Astrocyte (in vitro differentiated cells and primary cell): ENCODE measurements at regions not wholly inside any gene's neighbourhood (a gene's known extent, or its start where the extent isn't known, plus 50 kb on each side); places are given as distances from the start of the nearest gene placed in this dataset.

Experiments
- DNase-seq: peaks from one replicate; pipeline ENCODE4 v3.0.0-alpha.2; 2010; ENCODE audit warnings: low read depth
- FAIRE-seq: peaks from 2 replicates; lab custom pipeline; 2011; peaks lifted over from hg19 to GRCh38; lab: Jason Lieb, UNC
- H2AFZ ChIP-seq: 2 replicates; pipeline ENCODE4 v1.6.0; 2012; ENCODE audit warnings: low read depth, low read length, inconsistent platforms
- H3K27ac ChIP-seq: 2 replicates; pipeline ENCODE4 v1.5.1; 2011; ENCODE audit warnings: low read depth, low read length, inconsistent platforms
- H3K27me3 ChIP-seq: 2 replicates; pipeline ENCODE4 v1.6.0; 2011; ENCODE audit warnings: low read length, inconsistent platforms; ENCODE audit not compliant: insufficient read depth
- H3K36me3 ChIP-seq: 2 replicates; pipeline ENCODE4 v1.5.1; 2011; ENCODE audit warnings: low read length, inconsistent platforms; ENCODE audit not compliant: insufficient read depth
- H3K4me1 ChIP-seq: 2 replicates; pipeline ENCODE4 v1.5.1; 2011; ENCODE audit warnings: low read length, inconsistent platforms; ENCODE audit not compliant: insufficient read depth
- H3K4me2 ChIP-seq: 2 replicates; pipeline ENCODE4 v1.6.0; 2012; ENCODE audit warnings: low read length, inconsistent platforms
- H3K4me3 ChIP-seq: 2 replicates; pipeline ENCODE4 v1.5.1; 2011; ENCODE audit warnings: low read depth, mild to moderate bottlenecking, low read length, inconsistent platforms; ENCODE audit not compliant: insufficient read depth
- H3K79me2 ChIP-seq: 2 replicates; pipeline ENCODE4 v1.6.0; 2012; ENCODE audit warnings: mild to moderate bottlenecking, low read length, inconsistent platforms; ENCODE audit not compliant: insufficient read depth
- H3K9ac ChIP-seq: 2 replicates; pipeline ENCODE4 v1.6.0; 2012; ENCODE audit warnings: mild to moderate bottlenecking, low read length, inconsistent platforms
- H3K9me3 ChIP-seq: 2 replicates; pipeline ENCODE4 v1.5.1; 2012; ENCODE audit warnings: low read depth, mild to moderate bottlenecking, low read length, inconsistent platforms; ENCODE audit not compliant: insufficient read depth
- H4K20me1 ChIP-seq: 2 replicates; pipeline ENCODE4 v1.6.0; 2012; ENCODE audit warnings: low read length, inconsistent platforms; ENCODE audit not compliant: insufficient read depth
- H3K27ac Mint-ChIP-seq: one replicate; pipeline ENCODE4 v1.8.0; 2021; ENCODE audit warnings: mild to moderate bottlenecking, mixed read lengths; ENCODE audit not compliant: unreplicated experiment
- H3K27me3 Mint-ChIP-seq: one replicate; pipeline ENCODE4 v1.8.0; 2021; ENCODE audit warnings: low read depth, mixed read lengths; ENCODE audit not compliant: unreplicated experiment
- H3K36me3 Mint-ChIP-seq: one replicate; pipeline ENCODE4 v1.8.0; 2021; ENCODE audit warnings: low read depth, mixed read lengths; ENCODE audit not compliant: unreplicated experiment
- H3K4me1 Mint-ChIP-seq: one replicate; pipeline ENCODE4 v1.8.0; 2021; ENCODE audit warnings: low read depth, mixed read lengths; ENCODE audit not compliant: unreplicated experiment
- H3K4me3 Mint-ChIP-seq: one replicate; pipeline ENCODE4 v1.8.0; 2021; ENCODE audit warnings: mild to moderate bottlenecking, moderate library complexity, mixed read lengths; ENCODE audit not compliant: unreplicated experiment
- H3K9me3 Mint-ChIP-seq: one replicate; pipeline ENCODE4 v1.8.0; 2021; ENCODE audit warnings: mild to moderate bottlenecking, mixed read lengths; ENCODE audit not compliant: unreplicated experiment
- CTCF ChIP-seq: IDR thresholded peaks from 2 replicates; pipeline ENCODE4 v1.5.1; 2011; ENCODE audit warnings: low read depth, mild to moderate bottlenecking, inconsistent platforms, low read length, moderate library complexity; ENCODE audit not compliant: insufficient read depth
- EZH2 ChIP-seq: IDR thresholded peaks from 2 replicates; pipeline ENCODE4 v1.6.1; 2012; ENCODE audit warnings: mild to moderate bottlenecking, low read length, inconsistent platforms; ENCODE audit not compliant: insufficient read depth

- no peak overlapping the region for H3K27ac ChIP-seq
- no peak overlapping the region for H3K4me2 ChIP-seq
- Mint-ChIP-seq H3K27ac (no peak overlapping the region), H3K9me3 (no peaks in the 10 kb centered on the region), H3K36me3 (no peaks in the 10 kb centered on the region), H3K27me3 (peaks cover 24% of the 10 kb centered on the region), H3K4me3 (no peak overlapping the region), H3K4me1 (peaks cover 2% of the 10 kb centered on the region)
- H3K36me3 ChIP-seq = no peaks in the 10 kb centered on the region
- no peaks in the 10 kb centered on the region for H3K9me3 ChIP-seq
- H3K4me3 ChIP-seq = no peak overlapping the region
- H2AFZ ChIP-seq = no peak overlapping the region
- no peaks in the 10 kb centered on the region for H3K4me1 ChIP-seq
- H3K79me2 ChIP-seq = no peaks in the 10 kb centered on the region
- DNase-seq (no peak), FAIRE-seq (no peak)
- H3K9ac ChIP-seq = no peak overlapping the region
- H4K20me1 ChIP-seq = no peaks in the 10 kb centered on the region
- TF ChIP-seq EZH2 = no peak
- no peak for TF ChIP-seq CTCF
- H3K27me3 ChIP-seq = peaks cover 5% of the 10 kb centered on the region
Measured at GRCh38 chr10:47071891-47072290, 160.7 kb downstream of the PTPN20 start.

- H3K79me2 ChIP-seq = no peaks in the 10 kb centered on the region
- no peak overlapping the region for H2AFZ ChIP-seq
- Mint-ChIP-seq H3K9me3 (no peaks in the 10 kb centered on the region), H3K4me1 (peaks cover 8% of the 10 kb centered on the region), H3K4me3 (no peak overlapping the region), H3K27ac (no peak overlapping the region), H3K27me3 (peaks cover 24% of the 10 kb centered on the region), H3K36me3 (no peaks in the 10 kb centered on the region)
- TF ChIP-seq CTCF (no peak), EZH2 (no peak)
- no peak overlapping the region for H3K4me2 ChIP-seq
- DNase-seq (no peak), FAIRE-seq (no peak)
- no peak overlapping the region for H3K27ac ChIP-seq
- H3K27me3 ChIP-seq = peaks cover 5% of the 10 kb centered on the region
- H4K20me1 ChIP-seq = no peaks in the 10 kb centered on the region
- H3K9ac ChIP-seq = no peak overlapping the region
- H3K36me3 ChIP-seq = no peaks in the 10 kb centered on the region
- H3K4me1 ChIP-seq = peaks cover 3% of the 10 kb centered on the region
- no peaks in the 10 kb centered on the region for H3K9me3 ChIP-seq
- no peak overlapping the region for H3K4me3 ChIP-seq
Measured at GRCh38 chr10:47073967-47074366, 162.7 kb downstream of the PTPN20 start.

GRCh38 chr10:47076949-47077361 lies 165.7 kb downstream of the PTPN20 start:
- H3K9ac ChIP-seq = no peak overlapping the region
- no peaks in the 10 kb centered on the region for H3K79me2 ChIP-seq
- H3K4me3 Mint-ChIP-seq = no peak overlapping the region
- no peak for FAIRE-seq
- no peak overlapping the region for H2AFZ ChIP-seq
- H3K27me3 ChIP-seq = peaks cover 4% of the 10 kb centered on the region
- H3K4me3 ChIP-seq = no peak overlapping the region
- H3K27me3 Mint-ChIP-seq = peaks cover 16% of the 10 kb centered on the region
- H3K4me1 Mint-ChIP-seq = peaks cover 13% of the 10 kb centered on the region
- no peaks in the 10 kb centered on the region for H3K36me3 ChIP-seq
- no peak overlapping the region for H3K27ac ChIP-seq
- H3K9me3 ChIP-seq = no peaks in the 10 kb centered on the region
- H3K27ac Mint-ChIP-seq = no peak overlapping the region
- no peaks in the 10 kb centered on the region for H3K9me3 Mint-ChIP-seq
- no peaks in the 10 kb centered on the region for H3K36me3 Mint-ChIP-seq
- TF ChIP-seq CTCF (no peak), EZH2 (no peak)
- H3K4me2 ChIP-seq = no peak overlapping the region
- no peaks in the 10 kb centered on the region for H4K20me1 ChIP-seq
- peak; percentile 25 for DNase-seq
- H3K4me1 ChIP-seq = peaks cover 3% of the 10 kb centered on the region
